Activated naive CD4-positive, alpha-beta T cell (primary cell): ENCODE measurements at regions not wholly inside any gene's neighbourhood (a gene's known extent, or its start where the extent isn't known, plus 50 kb on each side); places are given as distances from the start of the nearest gene placed in this dataset.

Experiments used
- DNase-seq, 4 experiments: peaks; one replicate each; lab custom pipeline; 2025; lab: John Stamatoyannopoulos, UW

DNA sequence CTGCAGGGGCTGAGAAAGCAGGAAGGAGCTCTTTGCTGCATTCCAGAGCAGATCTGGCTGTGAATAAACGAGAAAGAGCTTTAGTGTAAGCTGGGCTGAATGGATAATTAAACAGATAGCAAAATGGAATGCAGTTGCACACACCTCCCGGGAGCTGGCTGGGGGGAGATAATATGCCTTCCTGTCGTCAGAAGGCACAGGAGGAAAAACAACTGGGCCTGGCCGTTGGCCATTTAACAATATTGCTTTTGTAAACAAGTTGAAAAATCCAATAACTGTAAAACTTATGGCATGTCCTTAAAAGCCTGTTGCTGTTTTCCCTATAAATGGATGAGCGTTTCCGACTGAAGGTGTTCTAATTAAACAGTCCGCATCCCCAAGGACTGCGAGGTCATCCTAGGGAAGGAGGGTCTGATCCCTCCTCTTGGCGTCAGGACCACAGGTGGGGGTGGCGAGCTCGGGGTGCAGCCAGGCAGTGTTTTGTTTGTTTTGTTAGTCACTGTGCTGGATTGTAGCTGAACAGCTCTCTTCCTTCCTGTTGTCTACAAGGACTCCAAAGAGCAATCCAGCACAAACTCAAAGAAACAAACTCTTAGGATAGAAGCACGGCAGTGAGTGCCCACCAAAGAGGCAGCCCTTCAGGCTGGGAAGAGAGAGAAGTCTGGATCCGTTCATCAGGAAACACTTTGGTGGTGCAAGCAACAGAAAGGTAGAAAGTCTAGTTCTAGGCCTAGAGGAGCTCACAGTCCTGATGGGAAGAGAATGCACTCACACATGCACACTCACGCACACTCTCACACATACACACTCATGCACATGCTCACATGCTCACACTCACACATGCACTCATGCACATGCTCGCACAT, 133.4 kb upstream of the SMAD3 start:
- no peak for DNase-seq

DNA sequence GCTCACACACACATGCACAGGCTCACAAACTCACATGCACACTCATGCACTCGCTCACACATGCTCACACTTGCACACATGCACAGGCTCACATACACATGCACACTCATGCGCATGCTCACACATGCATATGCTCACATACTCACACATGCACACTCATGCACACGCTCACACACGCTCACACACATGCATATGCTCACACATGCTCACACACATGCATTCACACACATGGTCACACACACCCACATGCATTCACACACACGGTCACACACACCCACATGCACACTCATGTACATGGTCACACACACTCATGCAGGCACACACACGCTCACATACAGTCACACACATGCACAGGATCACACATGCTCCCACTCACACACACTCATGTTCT, 132.8 kb upstream of the SMAD3 start:
- no peak for DNase-seq

DNA sequence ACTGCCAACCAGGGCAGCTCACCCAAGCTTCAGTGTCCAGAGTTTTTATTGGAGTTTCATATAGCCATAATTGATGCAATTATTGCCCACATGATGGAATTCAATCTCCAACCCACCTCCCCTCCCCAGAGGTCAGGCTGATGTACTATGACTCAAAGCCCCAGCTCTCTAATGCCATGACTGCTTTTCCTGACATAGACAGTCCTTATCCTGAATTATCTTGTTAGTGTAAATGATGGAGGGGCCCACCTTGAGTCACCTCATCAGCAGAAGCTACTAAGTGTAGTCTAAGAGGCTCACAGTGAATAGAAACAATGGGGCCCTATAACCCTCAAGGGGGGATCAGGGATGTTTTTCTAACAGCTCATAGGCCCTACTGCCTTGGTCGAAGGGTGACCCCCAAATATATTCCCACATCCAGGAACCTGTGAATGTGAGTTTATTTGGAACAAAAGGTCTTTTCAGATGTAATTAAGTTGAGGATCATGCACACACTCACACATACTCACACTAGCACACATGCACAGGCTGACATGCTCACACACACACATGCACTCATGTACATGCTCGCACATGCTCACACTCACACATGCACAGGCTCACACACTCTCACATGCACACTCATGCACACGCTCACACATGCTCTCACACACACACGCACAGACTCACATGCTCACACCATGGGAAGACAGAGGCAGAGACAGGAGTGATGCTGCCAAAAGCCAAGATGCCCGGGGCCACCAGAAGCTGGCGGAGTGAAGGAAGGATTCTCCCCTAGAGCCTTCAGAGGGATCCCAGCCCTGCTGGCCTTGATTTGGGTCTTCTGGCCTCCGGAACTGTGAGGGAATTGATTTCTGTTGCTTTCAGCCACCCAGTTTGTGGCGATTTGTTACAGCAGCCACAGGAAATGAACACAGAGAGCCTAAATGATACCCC, 131.2 kb upstream of the SMAD3 start:
- no peak for DNase-seq

DNA sequence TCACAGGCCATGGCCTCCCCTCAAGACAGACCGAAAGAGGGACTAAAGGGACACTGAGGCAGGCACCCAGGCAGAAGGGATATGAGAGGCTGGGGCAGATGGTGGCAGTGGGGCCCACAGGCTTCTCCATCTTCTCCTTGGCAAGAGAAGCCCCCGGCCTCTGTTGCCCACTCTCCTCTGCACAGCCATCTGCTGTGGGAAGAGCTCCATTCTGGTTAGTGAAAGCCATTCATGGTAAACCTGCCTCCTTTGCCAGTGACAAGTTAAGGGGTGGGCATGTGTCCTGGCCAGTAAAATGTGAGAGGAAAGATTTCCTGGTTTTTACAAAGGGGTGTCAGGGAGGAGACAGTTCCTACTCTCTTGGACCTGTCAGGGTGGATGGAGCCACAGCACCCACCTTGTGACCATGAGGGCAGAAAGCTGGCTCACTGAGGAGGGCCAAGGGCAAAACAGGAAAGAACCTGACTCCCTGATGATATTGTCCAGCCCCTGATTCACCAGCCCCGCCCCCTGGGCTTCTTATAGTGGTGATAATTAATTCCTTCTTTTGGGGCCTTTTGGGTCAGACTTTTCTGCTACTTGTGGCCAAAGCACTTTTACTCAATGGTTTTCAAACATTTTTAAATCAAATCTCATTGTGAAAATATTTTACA, 130.4 kb upstream of the SMAD3 start:
- no peak for DNase-seq

DNA sequence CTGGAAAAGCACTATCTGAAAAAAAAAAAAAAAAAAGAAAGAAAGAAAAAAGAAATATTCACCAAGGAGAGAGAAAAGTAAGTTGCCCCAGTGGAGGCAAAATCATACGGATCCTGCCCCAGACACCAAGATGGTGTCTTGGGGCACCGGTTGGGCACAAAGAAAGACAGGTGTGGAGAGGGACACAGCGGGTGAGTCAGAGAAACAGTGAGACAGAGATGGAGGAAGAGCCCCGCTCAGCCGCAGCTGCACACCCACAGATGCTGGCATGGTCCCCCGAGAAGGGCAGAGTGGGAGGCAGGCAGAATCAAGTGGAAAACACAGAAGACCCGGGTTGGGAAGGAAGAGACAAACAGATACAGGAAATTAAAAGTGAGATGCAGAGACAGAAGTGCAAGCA, 129.7 kb upstream of the SMAD3 start:
- DNase-seq = no peak

DNA sequence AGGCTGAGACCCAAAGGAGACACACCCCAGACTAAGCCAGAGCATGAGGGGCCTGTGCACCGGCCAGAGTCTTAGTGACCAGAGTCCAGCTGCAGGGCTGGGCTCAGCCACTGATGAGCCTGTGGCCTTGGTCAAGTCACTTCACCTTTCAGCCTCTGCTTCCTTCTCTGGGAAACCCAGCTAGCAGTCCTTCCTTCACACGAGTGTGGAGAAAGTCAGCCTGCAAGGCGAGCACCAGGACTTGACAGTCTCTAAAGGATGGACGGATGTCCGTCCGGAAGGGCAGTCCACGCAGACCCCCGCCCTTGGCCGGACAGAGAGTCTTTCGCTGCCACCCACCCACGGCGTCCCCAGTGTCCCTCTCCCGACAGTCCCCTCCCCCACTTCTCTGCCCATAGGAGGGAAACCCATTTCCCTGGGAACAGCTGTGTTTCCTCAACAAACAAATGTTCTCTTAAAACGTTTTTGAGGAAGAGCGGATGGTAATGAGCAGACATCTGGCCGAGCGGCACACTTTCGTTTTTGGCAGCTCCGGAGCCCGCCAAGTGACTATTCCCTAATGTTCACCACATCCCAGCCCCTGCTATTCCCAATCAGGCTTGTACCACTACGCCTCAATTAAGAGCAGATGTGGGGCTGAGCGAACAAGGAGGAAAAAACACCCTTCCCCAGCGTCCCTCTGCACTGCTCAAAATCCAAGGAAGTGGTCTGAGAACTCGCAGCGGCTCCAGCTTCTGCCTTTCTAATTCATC, 129.1 kb upstream of the SMAD3 start:
- no peak for DNase-seq

DNA sequence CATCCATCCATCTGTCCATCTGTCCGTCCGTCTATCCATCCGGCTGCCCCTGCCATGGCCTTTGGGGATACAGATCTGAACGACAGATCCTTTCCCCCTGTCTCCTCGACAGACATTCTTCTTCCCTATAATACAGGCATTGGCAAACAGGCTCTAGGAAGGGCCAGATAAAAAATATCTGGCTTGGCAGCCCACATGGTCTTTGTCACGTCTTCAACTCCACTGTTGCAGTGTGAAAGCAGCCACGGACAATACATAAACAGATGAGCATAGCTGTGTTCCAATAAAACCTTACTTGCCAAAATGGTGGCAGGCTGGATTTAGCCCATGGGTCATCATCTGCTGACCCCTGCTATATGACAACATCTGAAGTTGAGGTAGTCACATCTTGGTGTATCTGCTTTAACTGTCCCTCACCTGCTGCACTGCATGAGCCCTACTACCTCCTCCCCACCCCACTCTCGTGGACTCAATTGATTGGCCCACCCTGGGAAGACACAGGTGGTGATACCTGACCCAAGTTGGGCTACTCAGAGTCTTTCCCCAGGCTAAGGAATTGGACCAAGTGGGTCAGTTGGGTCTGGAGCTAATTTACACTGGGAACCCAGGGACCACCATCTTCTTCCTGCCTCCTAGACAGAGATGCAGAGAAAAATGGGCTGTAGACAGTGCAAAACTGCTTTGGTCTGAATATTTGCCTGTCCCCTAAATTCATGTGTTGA, 128.4 kb upstream of the SMAD3 start:
- no peak for DNase-seq

DNA sequence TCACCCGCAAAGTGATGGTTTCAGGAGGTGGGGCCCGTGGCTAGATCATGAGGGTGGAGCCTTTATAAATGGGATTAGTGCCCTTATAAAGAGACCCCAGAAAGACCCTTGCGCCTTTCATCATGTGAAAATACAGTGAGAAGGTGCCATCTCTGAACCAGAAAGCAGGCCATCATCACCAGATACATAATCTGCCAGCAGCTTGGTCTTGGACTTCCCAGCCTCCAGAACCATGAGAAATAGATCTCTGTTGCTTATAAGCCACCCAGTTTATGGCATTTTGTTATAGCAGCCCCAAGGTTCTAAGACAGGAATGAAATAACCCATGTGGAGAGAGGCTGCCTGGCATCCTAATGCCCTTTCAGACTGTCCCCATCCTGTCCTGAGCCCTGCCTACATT, 127.8 kb upstream of the SMAD3 start:
- DNase-seq = no peak

DNA sequence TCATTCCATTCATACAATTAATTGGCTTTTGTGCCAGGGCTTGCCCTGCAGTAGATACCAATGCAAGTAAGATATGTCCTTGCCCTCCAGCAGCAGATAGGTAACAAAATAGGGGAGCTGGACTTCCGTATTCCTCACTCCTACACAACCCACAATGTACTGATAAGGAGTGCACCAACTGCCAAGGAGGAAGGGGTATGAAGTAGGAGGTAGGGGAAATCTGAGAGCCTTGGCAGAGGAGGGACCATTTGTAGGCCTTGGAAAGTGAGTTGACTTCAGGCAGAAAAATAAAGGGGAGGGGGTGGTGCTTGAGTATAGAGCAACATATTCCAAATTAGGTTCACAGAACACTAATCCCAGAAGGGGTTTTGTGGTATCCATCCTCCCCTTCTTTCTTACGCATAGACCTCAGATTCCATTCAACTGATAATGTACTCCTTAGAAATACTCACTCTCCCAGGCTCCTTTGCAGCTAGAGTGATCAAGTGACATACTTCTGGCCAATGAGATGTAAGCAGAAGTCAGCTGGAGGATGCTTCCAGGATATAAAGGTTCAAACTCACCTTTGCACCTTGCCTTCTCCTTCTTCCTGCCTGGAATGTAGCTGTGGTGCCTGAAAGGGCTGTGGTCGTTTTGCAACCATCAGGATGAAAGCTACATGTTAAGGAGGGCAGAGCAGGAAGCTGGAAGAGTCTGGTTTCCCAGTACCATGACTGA, 127.1 kb upstream of the SMAD3 start:
- DNase-seq = no peak

DNA sequence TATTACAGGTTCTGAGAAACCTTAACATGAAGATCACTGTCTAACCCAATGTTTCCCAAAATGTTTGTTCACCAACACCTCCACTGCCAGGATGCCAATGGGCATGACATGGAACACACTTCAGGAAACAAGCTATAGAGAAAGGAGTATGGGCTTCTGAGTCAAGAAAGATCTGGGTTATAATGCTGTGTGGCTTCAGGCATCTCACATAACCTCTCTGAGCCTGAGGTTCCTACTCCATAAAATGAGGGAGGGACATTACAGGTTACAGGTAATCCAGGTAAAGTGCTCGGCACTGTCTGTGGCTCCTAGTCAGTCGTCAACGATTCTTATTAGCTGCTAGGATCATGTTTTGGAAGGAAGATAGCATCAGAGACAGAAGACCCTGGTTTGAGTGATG, 126.4 kb upstream of the SMAD3 start:
- no peak for DNase-seq

DNA sequence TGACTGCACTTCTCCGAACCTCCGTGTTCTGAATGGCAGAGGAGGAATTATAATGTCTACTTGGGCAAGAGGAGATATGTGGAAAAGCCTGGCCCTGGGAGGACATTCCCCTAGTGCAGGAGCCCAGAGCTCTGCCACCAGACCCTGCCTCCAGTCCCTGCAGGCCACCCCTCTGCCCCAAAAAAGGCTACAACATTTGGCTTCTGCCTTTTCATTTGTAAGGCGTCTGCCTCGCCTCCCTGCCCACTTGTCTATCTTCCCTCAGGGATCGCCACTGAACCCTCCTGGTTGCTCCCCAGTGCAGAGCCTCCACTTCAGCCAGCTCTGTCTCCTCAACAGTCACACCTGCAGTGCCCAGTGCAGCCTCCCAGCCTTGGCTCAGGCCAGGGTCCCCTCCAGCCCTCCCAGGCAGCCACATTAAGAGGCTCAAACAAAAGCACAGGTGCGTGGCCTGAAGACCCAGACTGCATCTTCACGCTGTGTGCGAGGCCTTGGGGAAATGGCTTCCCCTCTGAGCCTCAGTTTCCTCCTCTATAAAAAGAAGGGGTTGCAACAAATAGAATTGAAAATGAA, 125.9 kb upstream of the SMAD3 start:
- no peak for DNase-seq

DNA sequence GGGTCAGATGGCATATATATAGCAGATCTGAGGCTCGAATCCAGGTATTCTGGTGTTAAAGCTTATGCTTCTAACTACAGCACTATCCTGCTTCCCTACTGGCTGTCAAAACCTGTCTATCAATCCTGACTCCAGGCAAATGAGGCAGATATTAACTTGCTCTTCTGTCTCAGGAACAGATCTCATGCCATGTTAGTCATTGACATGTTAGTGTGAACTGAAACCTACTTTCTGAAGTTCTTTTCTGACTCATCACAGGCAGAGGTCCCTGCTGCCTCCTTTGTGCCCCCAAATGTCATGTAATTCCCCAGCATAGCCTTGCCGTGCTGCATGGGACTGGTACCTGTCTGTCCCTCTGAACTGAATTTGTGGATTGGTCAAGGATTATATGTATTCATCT, 125.0 kb upstream of the SMAD3 start:
- DNase-seq = no peak

DNA sequence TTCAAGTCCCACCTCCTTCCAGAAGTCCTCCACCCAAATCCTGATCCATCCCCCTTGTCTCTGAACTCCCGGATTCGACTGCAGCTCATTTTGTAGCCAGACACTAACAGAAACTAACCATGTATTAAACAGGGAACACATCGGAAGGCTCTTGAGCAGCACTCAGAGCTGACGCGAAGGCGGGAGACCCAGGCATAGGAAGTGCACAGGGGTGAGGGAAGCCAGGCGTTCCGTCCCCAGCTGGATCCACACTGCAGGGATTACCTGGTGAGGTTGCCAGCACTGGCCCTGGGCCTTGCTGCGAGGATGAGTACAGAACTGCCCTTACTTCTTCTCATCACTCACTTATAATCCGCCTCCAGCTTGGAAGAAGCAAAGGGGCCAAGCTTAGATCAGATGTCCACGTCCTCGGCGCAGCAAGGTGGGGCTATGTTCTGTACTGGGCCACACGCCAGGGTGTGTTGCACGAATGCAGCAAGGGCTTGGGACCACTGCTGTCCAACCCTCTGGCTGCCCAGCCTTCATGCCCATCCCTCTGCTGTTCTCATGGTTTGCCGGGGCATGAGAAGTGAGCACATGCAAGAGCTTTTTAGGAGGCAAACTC, 124.2 kb upstream of the SMAD3 start:
- DNase-seq = no peak

DNA sequence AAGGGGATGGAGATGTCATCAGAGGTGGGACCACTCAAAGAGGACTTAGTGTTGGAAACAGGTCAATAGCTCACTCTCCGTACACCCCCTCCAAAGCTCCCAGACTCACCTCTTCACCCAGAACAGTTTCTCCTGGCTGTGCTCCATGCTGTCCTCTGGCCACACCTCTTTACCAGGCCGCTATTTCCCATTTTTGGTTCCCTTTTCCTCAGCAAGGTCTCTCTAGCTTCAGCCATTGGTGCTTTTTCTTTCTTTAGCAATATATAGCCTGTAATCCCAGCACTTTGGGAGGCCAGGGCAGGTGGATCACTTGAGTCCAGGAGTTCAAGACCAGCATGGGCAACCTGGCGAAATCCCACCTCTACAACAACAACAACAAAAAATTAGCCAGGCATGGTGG, 123.6 kb upstream of the SMAD3 start:
- no peak for DNase-seq

DNA sequence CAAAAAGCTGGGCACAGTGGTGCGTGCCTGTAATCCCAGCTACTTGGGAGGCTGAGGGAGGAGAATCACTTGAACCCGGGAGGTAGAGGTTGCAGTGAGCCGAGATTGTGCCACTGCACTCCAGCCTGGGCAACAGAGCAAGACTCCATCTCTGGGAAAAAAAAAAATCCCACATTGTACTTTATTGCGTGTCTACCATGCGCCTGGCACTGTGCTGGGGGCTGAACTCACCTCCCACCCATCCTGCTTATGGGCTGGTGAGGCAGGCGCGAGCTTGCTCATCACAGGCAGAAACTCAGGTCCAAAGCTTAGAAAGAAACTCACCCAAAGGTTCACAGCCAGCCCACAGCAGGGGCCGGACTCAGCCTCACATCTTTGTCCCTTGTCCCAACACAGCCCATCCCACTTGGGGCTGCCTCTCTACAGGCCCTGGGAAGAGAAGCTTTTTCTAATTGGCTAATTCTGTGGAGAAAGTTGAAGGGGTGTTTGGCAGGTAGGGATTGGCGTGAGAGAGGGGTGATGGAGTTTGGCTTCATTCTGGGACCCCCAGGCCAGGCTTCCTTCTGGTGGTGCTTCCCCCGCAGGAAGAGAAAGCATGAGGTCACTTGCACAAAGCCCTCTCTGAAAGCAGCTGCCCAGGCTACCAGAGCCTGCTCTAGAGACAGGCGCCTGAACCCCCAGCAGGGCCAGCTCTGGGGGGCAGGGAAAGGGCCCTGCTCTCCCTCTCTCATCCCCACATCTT, 122.6 kb upstream of the SMAD3 start:
- no peak for DNase-seq

DNA sequence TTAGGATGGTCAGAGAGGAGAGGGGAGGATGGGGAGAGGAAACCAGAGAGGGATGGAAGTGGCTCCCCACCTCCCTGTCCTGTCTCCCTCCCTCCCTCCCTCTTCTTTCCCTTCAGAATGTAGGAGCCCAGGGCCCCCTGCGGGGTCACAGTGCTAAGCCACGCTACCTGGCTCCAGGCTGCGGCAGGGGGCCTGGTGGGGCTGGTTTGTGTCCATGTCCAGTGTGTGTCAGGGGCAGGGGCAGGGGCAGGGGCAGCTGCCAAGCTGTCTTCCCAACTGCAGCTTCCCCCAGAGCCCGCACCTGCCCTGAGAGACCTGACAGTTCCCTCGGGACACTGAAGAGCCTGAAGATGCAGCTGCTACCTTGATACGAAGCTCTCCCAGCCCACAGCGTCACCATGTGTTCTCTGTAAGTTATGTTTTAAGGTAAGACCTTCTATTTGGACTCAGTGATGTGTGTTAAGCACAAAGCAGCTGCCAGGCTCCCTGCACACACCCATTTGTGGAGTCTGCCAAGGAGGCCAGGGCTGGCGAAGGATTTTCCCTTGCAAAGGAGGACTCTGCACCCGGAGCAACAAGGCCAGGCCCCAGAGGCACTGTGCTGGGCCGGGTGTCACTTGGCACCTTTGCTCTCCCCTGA, 121.8 kb upstream of the SMAD3 start:
- DNase-seq = no peak

DNA sequence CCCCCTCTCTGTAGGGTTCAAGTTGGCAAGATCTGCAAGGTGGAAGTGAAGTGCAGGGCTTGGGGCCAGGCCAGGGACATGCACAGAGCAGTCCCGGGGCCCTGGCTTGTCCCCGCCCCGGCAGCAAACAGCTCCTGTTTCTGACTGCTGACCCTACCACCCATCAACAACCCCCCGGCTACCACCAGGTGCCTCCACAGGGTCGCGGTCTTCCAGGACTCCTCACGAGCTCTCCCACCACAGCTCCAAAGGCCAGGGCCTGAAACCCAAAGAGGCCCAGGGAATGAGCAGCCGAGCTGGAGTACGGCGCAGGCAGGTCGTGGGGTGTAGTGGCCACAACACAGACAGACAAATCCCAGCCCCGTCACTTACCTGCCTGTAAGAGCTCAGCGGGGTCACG, 121.3 kb upstream of the SMAD3 start:
- no peak for DNase-seq

DNA sequence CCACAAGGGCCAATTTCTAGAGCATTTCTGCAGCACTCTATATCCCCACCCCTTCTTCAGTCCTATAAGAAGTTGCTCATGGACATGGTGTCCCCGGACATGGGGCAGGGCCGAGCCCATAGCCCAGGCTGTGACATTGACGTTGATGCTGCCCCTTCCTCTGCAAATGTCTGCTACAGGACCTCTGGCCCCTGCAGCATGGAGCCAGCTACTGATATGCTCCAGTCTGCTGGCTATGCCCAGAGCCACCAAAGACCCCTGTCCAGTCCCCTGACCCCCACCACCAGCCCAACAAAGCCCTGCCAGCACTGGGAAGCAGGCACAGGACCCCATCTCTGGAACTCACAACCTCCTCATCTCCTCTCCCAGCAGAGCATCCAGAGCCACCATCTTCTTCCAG, 120.1 kb upstream of the SMAD3 start:
- no peak for DNase-seq

DNA sequence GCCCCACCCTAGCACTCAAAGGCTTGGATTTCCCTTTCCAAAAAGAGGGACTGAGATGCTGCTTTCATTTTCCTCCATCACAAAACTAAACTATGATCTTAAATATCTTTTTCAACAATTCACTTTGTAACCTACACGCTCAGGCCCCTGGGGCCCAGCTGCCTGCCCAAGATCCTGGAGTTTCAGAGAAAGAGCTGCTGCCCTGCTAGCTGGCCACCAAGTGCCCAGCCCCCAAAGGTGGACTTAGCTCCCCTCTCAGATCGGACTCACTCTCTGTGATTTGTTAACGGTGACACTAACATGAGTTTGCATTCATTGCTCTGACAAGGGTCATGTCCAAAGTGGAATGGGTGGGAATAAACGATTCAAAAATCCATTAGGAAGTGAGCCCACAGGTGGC, 119.6 kb upstream of the SMAD3 start:
- no peak for DNase-seq
